DND-41 (cell line): ENCODE measurements at regions not wholly inside any gene's neighbourhood (a gene's known extent, or its start where the extent isn't known, plus 50 kb on each side); places are given as distances from the start of the nearest gene placed in this dataset.

Source experiments
- ATAC-seq: fragments of 200-7000 bp; cut with Tn5 transposase; 3 replicates; pipeline ENCODE4 v1.9.1; 2021; ENCODE audit warnings: low read depth; ENCODE audit not compliant: insufficient read depth
- DNase-seq: peaks from one replicate; pipeline ENCODE4 v3.0.0-alpha.2; 2020
- H2AFZ ChIP-seq: 2 replicates; pipeline ENCODE4 v1.6.0; 2012; ENCODE audit warnings: low read depth, low read length
- H3K27ac ChIP-seq: 2 replicates; pipeline ENCODE4 v1.5.1; 2012; ENCODE audit warnings: low read length, inconsistent platforms
- H3K27me3 ChIP-seq: fragments of 200-600 bp; sonication (generic); 2 replicates; pipeline ENCODE4 v1.6.0; 2012; ENCODE audit warnings: low read length, mild to moderate bottlenecking, inconsistent platforms; ENCODE audit not compliant: insufficient read depth, poor library complexity
- H3K36me3 ChIP-seq: 2 replicates; pipeline ENCODE4 v1.5.1; 2012; ENCODE audit warnings: low read length, inconsistent platforms; ENCODE audit not compliant: insufficient read depth
- H3K4me1 ChIP-seq: 2 replicates; pipeline ENCODE4 v1.5.1; 2012; ENCODE audit warnings: mild to moderate bottlenecking, low read length; ENCODE audit not compliant: insufficient read depth
- H3K4me2 ChIP-seq: 2 replicates; pipeline ENCODE4 v1.6.0; 2012; ENCODE audit warnings: mild to moderate bottlenecking, moderate library complexity, low read length, inconsistent platforms; ENCODE audit not compliant: insufficient read depth
- H3K4me3 ChIP-seq, 2 experiments: fragments of 200-600 bp in 1 of 2; shearing (Covaris generic) in 1 of 2; 2 replicates each; pipeline ENCODE4 v1.5.1; 2012 to 2016; ENCODE audit warnings: inconsistent platforms in 2 of 2, low read length in 2 of 2, mild to moderate bottlenecking in 2 of 2, low read depth in 1 of 2, moderate library complexity in 1 of 2
- H3K79me2 ChIP-seq: 2 replicates; pipeline ENCODE4 v1.6.0; 2012; ENCODE audit warnings: low read length, inconsistent platforms; ENCODE audit not compliant: insufficient read depth
- H3K9ac ChIP-seq: 2 replicates; pipeline ENCODE4 v1.6.0; 2012; ENCODE audit warnings: low read depth, mild to moderate bottlenecking, inconsistent platforms, low read length, moderate library complexity
- H3K9me3 ChIP-seq: 2 replicates; pipeline ENCODE4 v1.5.1; 2012; ENCODE audit warnings: low read length, moderate library complexity, mild to moderate bottlenecking, inconsistent platforms; ENCODE audit not compliant: insufficient read depth, severe bottlenecking
- H4K20me1 ChIP-seq: 2 replicates; pipeline ENCODE4 v1.6.0; 2012; ENCODE audit warnings: low read length; ENCODE audit not compliant: insufficient read depth
- CTCF ChIP-seq: IDR thresholded peaks from 2 replicates; pipeline ENCODE4 v1.5.1; 2012; ENCODE audit warnings: borderline replicate concordance, low read length, moderate library complexity, mild to moderate bottlenecking; ENCODE audit not compliant: poor library complexity, severe bottlenecking; ENCODE audit errors: extremely low read depth
- EZH2 ChIP-seq: IDR thresholded peaks from 3 replicates; pipeline ENCODE4 v1.6.1; 2012; ENCODE audit warnings: borderline replicate concordance, low read depth, mild to moderate bottlenecking, moderate library complexity, low read length, inconsistent platforms; ENCODE audit not compliant: severe bottlenecking

- Histone ChIP-seq H3K9ac (no peak overlapping the region), H3K79me2 (no peaks in the 10 kb centered on the region), H3K9me3 (no peaks in the 10 kb centered on the region), H3K27ac (no peak overlapping the region), H2AFZ (no peak overlapping the region), H3K4me1 (no peaks in the 10 kb centered on the region), H3K4me2 (no peak overlapping the region), H4K20me1 (no peaks in the 10 kb centered on the region), H3K27me3 (no peaks in the 10 kb centered on the region), H3K36me3 (no peaks in the 10 kb centered on the region), H3K4me3 (no peak overlapping the region)
- DNase-seq (no peak), ATAC-seq (no peak)
- TF ChIP-seq EZH2 (no peak), CTCF (no peak)
Observed at GRCh38 chr2:149719695-149720094, 132.1 kb upstream of the MMADHC start.

- ATAC-seq (no peak), DNase-seq (no peak)
- Histone ChIP-seq H3K27me3 (no peaks in the 10 kb centered on the region), H3K4me2 (no peak overlapping the region), H3K9me3 (no peaks in the 10 kb centered on the region), H2AFZ (no peak overlapping the region), H4K20me1 (no peaks in the 10 kb centered on the region), H3K4me3 (no peak overlapping the region), H3K79me2 (no peaks in the 10 kb centered on the region), H3K27ac (no peak overlapping the region), H3K36me3 (no peaks in the 10 kb centered on the region), H3K9ac (no peak overlapping the region), H3K4me1 (no peaks in the 10 kb centered on the region)
- no peak for TF ChIP-seq CTCF
- TF ChIP-seq EZH2, result no peak
Observed at GRCh38 chr2:149716687-149717086, 129.1 kb upstream of the MMADHC start.

- no peaks in the 10 kb centered on the region for H3K36me3 ChIP-seq
- H3K4me1 ChIP-seq, result no peaks in the 10 kb centered on the region
- ATAC-seq, result no peak
- no peak overlapping the region for H2AFZ ChIP-seq
- DNase-seq, result no peak
- H3K4me2 ChIP-seq, result no peak overlapping the region
- H3K79me2 ChIP-seq, result no peaks in the 10 kb centered on the region
- H3K27ac ChIP-seq, result no peak overlapping the region
- H3K27me3 ChIP-seq, result no peaks in the 10 kb centered on the region
- TF ChIP-seq EZH2, result no peak
- TF ChIP-seq CTCF, result no peak
- H3K9ac ChIP-seq, result no peak overlapping the region
- no peaks in the 10 kb centered on the region for H4K20me1 ChIP-seq
- no peak overlapping the region for H3K4me3 ChIP-seq
- H3K9me3 ChIP-seq, result no peaks in the 10 kb centered on the region
Observed at GRCh38 chr2:149715894-149716293, 128.3 kb upstream of the MMADHC start.
